H1 (cell line): ENCODE measurements at regions not wholly inside any gene's neighbourhood (a gene's known extent, or its start where the extent isn't known, plus 50 kb on each side); places are given as distances from the start of the nearest gene placed in this dataset.

ENCODE experiments used
- CTCF ChIA-PET: fragments of 300-600 bp; sonication (Branson Sonifier 250); formaldehyde crosslinking; loops from one replicate; lab custom pipeline; 2021; ENCODE audit not compliant: partially characterized antibody; lab: Charles Lee
- POLR2A ChIA-PET: fragments of 300-600 bp; sonication (Branson Sonifier 250); formaldehyde crosslinking; loops from one replicate; lab custom pipeline; 2021; ENCODE audit warnings: inconsistent platforms; ENCODE audit not compliant: partially characterized antibody; lab: Charles Lee
- DNase-seq, 2 experiments: peaks; one replicate each; pipeline versions ENCODE4 v3.0.0 to v3.0.0-alpha.2; 2010 to 2022; ENCODE audit warnings: low spot score in 2 of 2, low read depth in 1 of 2, mixed read lengths in 1 of 2
- FAIRE-seq: peaks from 2 replicates; lab custom pipeline; 2011; peaks lifted over from hg19 to GRCh38; lab: Jason Lieb, UNC
- H2AFZ ChIP-seq: 2 replicates; pipeline ENCODE4 v1.8.1; 2012; ENCODE audit warnings: low read length, inconsistent platforms
- H2AK5ac ChIP-seq: 2 replicates; pipeline ENCODE4 v1.6.1; 2013; ENCODE audit warnings: low read depth, low read length
- H2BK120ac ChIP-seq: replicated peaks from 2 replicates; pipeline ENCODE3; 2013; ENCODE audit warnings: low read depth, low read length, inconsistent platforms
- H2BK12ac ChIP-seq: 2 replicates; pipeline ENCODE4 v1.6.1; 2013; ENCODE audit warnings: low read depth, low read length
- H2BK15ac ChIP-seq: 2 replicates; pipeline ENCODE4 v1.6.1; 2013; ENCODE audit warnings: low read length
- H2BK20ac ChIP-seq: 2 replicates; pipeline ENCODE4 v1.6.1; 2013; ENCODE audit warnings: low read length
- H2BK5ac ChIP-seq: 2 replicates; pipeline ENCODE4 v1.6.1; 2013; ENCODE audit warnings: low read depth, low read length
- H3K14ac ChIP-seq: 2 replicates; pipeline ENCODE4 v1.6.1; 2013; ENCODE audit warnings: inconsistent platforms; ENCODE audit not compliant: insufficient read length
- H3K18ac ChIP-seq: 2 replicates; pipeline ENCODE4 v1.6.1; 2013; ENCODE audit warnings: low read length; ENCODE audit errors: extremely low read depth
- H3K23ac ChIP-seq: 2 replicates; pipeline ENCODE4 v1.6.1; 2013; ENCODE audit warnings: inconsistent platforms; ENCODE audit not compliant: insufficient read length
- H3K23me2 ChIP-seq: 2 replicates; pipeline ENCODE4 v1.6.1; 2013; ENCODE audit warnings: low read depth, low read length
- H3K27ac ChIP-seq: 2 replicates; pipeline ENCODE4 v1.6.1; 2011; ENCODE audit warnings: low read depth, low read length, inconsistent platforms
- H3K27me3 ChIP-seq, 4 experiments: replicated peaks in 1 of 4; 1 replicate in 1 of 4; 2 replicates in 3 of 4; pipeline versions ENCODE4 v1.6.1 to v1.8.1; 2011 to 2013; ENCODE audit warnings: low read length in 3 of 4, mild to moderate bottlenecking in 3 of 4, inconsistent platforms in 2 of 4, mixed read lengths in 2 of 4, moderate library complexity in 1 of 4; ENCODE audit not compliant: control insufficient read depth in 3 of 4, insufficient read depth in 3 of 4; ENCODE audit errors: extremely low read depth in 1 of 4
- H3K36me3 ChIP-seq, 4 experiments: 2 replicates each; pipeline versions ENCODE4 v1.6.1 to v1.8.1; 2011 to 2013; ENCODE audit warnings: mild to moderate bottlenecking in 4 of 4, low read length in 3 of 4, moderate library complexity in 2 of 4, control low read depth in 1 of 4, inconsistent platforms in 1 of 4; ENCODE audit not compliant: insufficient read depth in 4 of 4, control insufficient read depth in 2 of 4
- H3K4ac ChIP-seq: replicated peaks from 2 replicates; pipeline ENCODE3; 2013; ENCODE audit warnings: low read length, low read depth, mixed read lengths, inconsistent platforms; ENCODE audit not compliant: insufficient read length
- H3K4me1 ChIP-seq, 4 experiments: replicated peaks in 1 of 4; 1 replicate in 1 of 4; 2 replicates in 3 of 4; pipeline versions ENCODE4 v1.6.1 to v1.8.1; 2011 to 2013; ENCODE audit warnings: low read length in 3 of 4, inconsistent platforms in 2 of 4, mixed read lengths in 1 of 4; ENCODE audit not compliant: insufficient read depth in 4 of 4, control insufficient read depth in 3 of 4
- H3K4me2 ChIP-seq, 2 experiments: 2 replicates each; pipeline versions ENCODE4 v1.6.1 to v1.8.1; 2011 to 2013; ENCODE audit warnings: low read depth in 2 of 2, low read length in 2 of 2, control low read depth in 1 of 2, inconsistent platforms in 1 of 2, mild to moderate bottlenecking in 1 of 2; ENCODE audit not compliant: insufficient read depth in 1 of 2
- H3K4me3 ChIP-seq, 4 experiments: fragments of 200-600, 300-600 bp in 1 of 4; sonication (generic), shearing (Covaris generic), sonication (Bioruptor Twin) in 1 of 4; 2 replicates each; pipeline versions ENCODE4 v1.5.1 to v1.8.1; 2011 to 2016; ENCODE audit warnings: low read length in 4 of 4, low read depth in 3 of 4, control low read depth in 2 of 4, inconsistent platforms in 2 of 4, mild to moderate bottlenecking in 2 of 4, mixed read lengths in 1 of 4, moderate library complexity in 1 of 4; ENCODE audit not compliant: insufficient read depth in 2 of 4; ENCODE audit errors: extremely low read depth in 1 of 4
- H3K56ac ChIP-seq: replicated peaks from 2 replicates; pipeline ENCODE3; 2013; ENCODE audit warnings: low read depth, mild to moderate bottlenecking, mixed read lengths, low read length, inconsistent platforms; ENCODE audit not compliant: insufficient read length
- H3K79me1 ChIP-seq: 2 replicates; pipeline ENCODE4 v1.6.1; 2013; ENCODE audit warnings: low read depth, low read length, control low read depth
- H3K79me2 ChIP-seq, 2 experiments: 2 replicates each; pipeline versions ENCODE4 v1.6.1 to v1.8.1; 2012 to 2013; ENCODE audit warnings: low read length in 2 of 2, mild to moderate bottlenecking in 2 of 2, inconsistent platforms in 1 of 2; ENCODE audit not compliant: insufficient read depth in 2 of 2, control insufficient read depth in 1 of 2
- H3K9ac ChIP-seq, 4 experiments: replicated peaks in 1 of 4; 1 replicate in 1 of 4; 2 replicates in 3 of 4; pipeline versions ENCODE4 v1.6.1 to v1.8.1; 2011 to 2013; ENCODE audit warnings: low read depth in 3 of 4, low read length in 3 of 4, control low read depth in 2 of 4, mild to moderate bottlenecking in 2 of 4, moderate library complexity in 2 of 4, inconsistent platforms in 1 of 4; ENCODE audit errors: extremely low read depth in 1 of 4
- H3K9me3 ChIP-seq, 2 experiments: 2 replicates each; pipeline versions ENCODE4 v1.6.1 to v1.8.1; 2012 to 2013; ENCODE audit warnings: mild to moderate bottlenecking in 2 of 2, moderate library complexity in 2 of 2, control low read depth in 1 of 2, inconsistent platforms in 1 of 2, low read depth in 1 of 2, low read length in 1 of 2, mixed read lengths in 1 of 2; ENCODE audit not compliant: insufficient read depth in 2 of 2
- H4K20me1 ChIP-seq, 2 experiments: replicated peaks in 1 of 2; 2 replicates each; pipeline versions ENCODE3 to v1.8.1; 2011 to 2013; ENCODE audit warnings: inconsistent platforms in 2 of 2, low read length in 2 of 2, mild to moderate bottlenecking in 1 of 2; ENCODE audit not compliant: insufficient read depth in 2 of 2, control insufficient read depth in 1 of 2
- H4K5ac ChIP-seq: 2 replicates; pipeline ENCODE4 v1.6.1; 2013; ENCODE audit warnings: low read length, low read depth, mixed read lengths, inconsistent platforms; ENCODE audit not compliant: insufficient read length
- H4K8ac ChIP-seq: 2 replicates; pipeline ENCODE4 v1.8.0; 2013; ENCODE audit warnings: mild to moderate bottlenecking, moderate library complexity, low read length, inconsistent platforms; ENCODE audit not compliant: insufficient read depth; ENCODE audit errors: extremely low read depth
- H4K91ac ChIP-seq: replicated peaks from 2 replicates; pipeline ENCODE3; 2013; ENCODE audit warnings: low read length, mixed read lengths, inconsistent platforms; ENCODE audit not compliant: insufficient read length
- ASH2L ChIP-seq: fragments of 200-600, 300-600 bp; sonication (generic); IDR thresholded peaks from one replicate; pipeline ENCODE4 v1.7.1; 2017; ENCODE audit warnings: low read length
- EP300 ChIP-seq, 2 experiments: IDR thresholded peaks; 1 replicate in 1 of 2; 2 replicates in 1 of 2; pipeline ENCODE4 v1.6.1; 2011 to 2012; ENCODE audit warnings: low read depth in 2 of 2, low read length in 2 of 2, mild to moderate bottlenecking in 2 of 2, borderline replicate concordance in 1 of 2, inconsistent platforms in 1 of 2, moderate library complexity in 1 of 2
- EZH2 ChIP-seq: fragments of 200-600 bp; sonication (generic); IDR thresholded peaks from 2 replicates; pipeline ENCODE4 v1.7.1; 2012; ENCODE audit warnings: low read depth, mild to moderate bottlenecking, moderate library complexity, low read length, inconsistent platforms; ENCODE audit not compliant: severe bottlenecking
- GABPA ChIP-seq: IDR thresholded peaks from 2 replicates; pipeline ENCODE4 v1.6.1; 2011; ENCODE audit warnings: mild to moderate bottlenecking, low read length, moderate library complexity, borderline replicate concordance; ENCODE audit not compliant: insufficient read depth
- HDAC2 ChIP-seq, 2 experiments: fragments of 300-600 bp in 1 of 2; sonication (generic) in 1 of 2; IDR thresholded peaks; 2 replicates each; pipeline ENCODE4 v1.6.1; 2011 to 2012; ENCODE audit warnings: low read depth in 2 of 2, low read length in 2 of 2, mild to moderate bottlenecking in 2 of 2, moderate library complexity in 2 of 2, borderline replicate concordance in 1 of 2, inconsistent platforms in 1 of 2
- SIX5 ChIP-seq: IDR thresholded peaks from 2 replicates; pipeline ENCODE4 v1.6.1; 2011; ENCODE audit warnings: mild to moderate bottlenecking, low read depth, low read length
- SP2 ChIP-seq: IDR thresholded peaks from 2 replicates; pipeline ENCODE4 v1.6.1; 2012; ENCODE audit warnings: mild to moderate bottlenecking, low read length, inconsistent platforms
- SUZ12 ChIP-seq: fragments of 200-600 bp; sonication (generic); IDR thresholded peaks from 2 replicates; pipeline ENCODE4 v1.6.1; 2012; ENCODE audit warnings: mild to moderate bottlenecking, inconsistent platforms, low read length, moderate library complexity, mixed read lengths
- ZNF274 ChIP-seq: IDR thresholded peaks from 2 replicates; pipeline ENCODE4 v1.7.0; 2012; ENCODE audit warnings: low read length, borderline replicate concordance; ENCODE audit errors: extremely low read depth
- WGBS, 2 experiments: shearing (Covaris generic) in 1 of 2; methylation state at CpG; one replicate each; pipeline versions ENCODE4 v1.1.6 to v1.1.7; 2013 to 2015; ENCODE audit warnings: low lambda C conversion rate in 2 of 2, mixed read lengths in 2 of 2, inconsistent platforms in 1 of 2, low coverage in 1 of 2, missing lambda C conversion rate in 1 of 2; ENCODE audit not compliant: insufficient replicate concordance in 2 of 2, insufficient coverage in 1 of 2, insufficient read length in 1 of 2; ENCODE audit errors: extremely low coverage in 1 of 2, missing lambda C conversion rate in 1 of 2; 5-methylcytosine and 5-hydroxymethylcytosine counted together
- TF ChIP-seq, protein P1 (sequence below): IDR thresholded peaks from 2 replicates; pipeline ENCODE4 v1.6.1; 2012; ENCODE audit warnings: inconsistent platforms
- TF ChIP-seq, protein P2 (sequence below), 3 experiments: IDR thresholded peaks; 1 replicate in 2 of 3; 2 replicates in 1 of 3; pipeline versions ENCODE4 v1.5.1 to v1.6.1; 2011; ENCODE audit warnings: low read length in 3 of 3, mild to moderate bottlenecking in 3 of 3, inconsistent platforms in 2 of 3, low read depth in 1 of 3, moderate library complexity in 1 of 3; ENCODE audit not compliant: insufficient read depth in 1 of 3; ENCODE audit errors: control extremely low read depth in 1 of 3

DNA sequence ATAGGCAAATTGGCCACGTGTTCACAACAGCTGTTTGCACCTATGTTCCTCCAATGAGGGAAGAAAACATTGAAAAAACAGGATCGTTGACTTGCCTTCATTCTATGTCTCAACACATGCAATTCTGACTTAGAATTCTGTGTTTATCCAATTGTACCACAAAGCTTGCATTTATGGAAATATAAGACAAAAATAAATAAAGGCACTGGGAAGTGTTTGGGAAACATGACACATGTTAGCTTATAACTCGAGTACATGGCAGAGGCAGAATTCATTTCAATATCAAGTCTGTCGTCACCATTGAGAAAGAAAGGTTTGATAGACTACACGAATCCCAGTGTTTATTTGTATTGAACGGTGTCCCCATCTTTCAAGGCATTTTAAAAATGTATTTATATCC is 291.2 kb downstream of the AHR start:
- Histone ChIP-seq H3K79me2 (no peaks in the 10 kb centered on the region), H2BK12ac (no peak overlapping the region), H4K20me1 (no peaks in the 10 kb centered on the region), H3K56ac (no peak overlapping the region), H3K36me3 (no peaks in the 10 kb centered on the region), H3K79me1 (no peaks in the 10 kb centered on the region), H3K23ac (no peak overlapping the region), H2BK20ac (no peak overlapping the region), H3K9ac (no peak overlapping the region), H2BK120ac (no peak overlapping the region), H3K23me2 (no peaks in the 10 kb centered on the region; the same call in 1 of the 2 replicates), H4K91ac (no peak overlapping the region), H3K4me1 (no peaks in the 10 kb centered on the region), H2AFZ (no peak overlapping the region), H2BK5ac (no peak overlapping the region), H4K5ac (no peak overlapping the region), H3K27me3 (no peaks in the 10 kb centered on the region), H2BK15ac (no peak overlapping the region), H3K9me3 (no peaks in the 10 kb centered on the region), H2AK5ac (no peak overlapping the region), H3K27ac (no peak overlapping the region), H3K14ac (no peak overlapping the region), H3K4me2 (no peak overlapping the region), H3K4me3 (no peak overlapping the region)
- no peak for DNase-seq
- FAIRE-seq = no peak
- TF ChIP-seq GABPA (no peak), HDAC2 (IDR thresholded peaks at IDR 0.05; ENCODE audit: borderline replicate concordance in 1 of 2, low read depth in 2 of 2, low read length in 2 of 2) (no peak), SUZ12 (no peak), EZH2 (no peak), ASH2L (no peak), SIX5 (no peak), ZNF274 (no peak), EP300 (IDR thresholded peaks at IDR 0.05; ENCODE audit: borderline replicate concordance in 1 of 2, low read depth in 2 of 2, low read length in 2 of 2) (no peak), SP2 (no peak)
- TF ChIP-seq, protein P1, sequence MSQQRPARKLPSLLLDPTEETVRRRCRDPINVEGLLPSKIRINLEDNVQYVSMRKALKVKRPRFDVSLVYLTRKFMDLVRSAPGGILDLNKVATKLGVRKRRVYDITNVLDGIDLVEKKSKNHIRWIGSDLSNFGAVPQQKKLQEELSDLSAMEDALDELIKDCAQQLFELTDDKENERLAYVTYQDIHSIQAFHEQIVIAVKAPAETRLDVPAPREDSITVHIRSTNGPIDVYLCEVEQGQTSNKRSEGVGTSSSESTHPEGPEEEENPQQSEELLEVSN = no peak
- TF ChIP-seq, protein P2, sequence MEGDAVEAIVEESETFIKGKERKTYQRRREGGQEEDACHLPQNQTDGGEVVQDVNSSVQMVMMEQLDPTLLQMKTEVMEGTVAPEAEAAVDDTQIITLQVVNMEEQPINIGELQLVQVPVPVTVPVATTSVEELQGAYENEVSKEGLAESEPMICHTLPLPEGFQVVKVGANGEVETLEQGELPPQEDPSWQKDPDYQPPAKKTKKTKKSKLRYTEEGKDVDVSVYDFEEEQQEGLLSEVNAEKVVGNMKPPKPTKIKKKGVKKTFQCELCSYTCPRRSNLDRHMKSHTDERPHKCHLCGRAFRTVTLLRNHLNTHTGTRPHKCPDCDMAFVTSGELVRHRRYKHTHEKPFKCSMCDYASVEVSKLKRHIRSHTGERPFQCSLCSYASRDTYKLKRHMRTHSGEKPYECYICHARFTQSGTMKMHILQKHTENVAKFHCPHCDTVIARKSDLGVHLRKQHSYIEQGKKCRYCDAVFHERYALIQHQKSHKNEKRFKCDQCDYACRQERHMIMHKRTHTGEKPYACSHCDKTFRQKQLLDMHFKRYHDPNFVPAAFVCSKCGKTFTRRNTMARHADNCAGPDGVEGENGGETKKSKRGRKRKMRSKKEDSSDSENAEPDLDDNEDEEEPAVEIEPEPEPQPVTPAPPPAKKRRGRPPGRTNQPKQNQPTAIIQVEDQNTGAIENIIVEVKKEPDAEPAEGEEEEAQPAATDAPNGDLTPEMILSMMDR (IDR thresholded peaks at IDR 0.05; ENCODE audit: control extremely low read depth in 1 of 3, insufficient read depth in 1 of 3, low read depth in 1 of 3, low read length in 3 of 3) = no peak
- TF ChIP-seq, all 59 proteins: peak for 0
- Histone ChIP-seq H3K4ac (no peak overlapping the region), H3K18ac (no peak overlapping the region), H4K8ac (no peak overlapping the region)
- WGBS, 2 experiments = 83% methylated on average over 6 of the region's 6 CpGs; no CpG with 5 or more reads in 1 of the 2 experiments
- ChIA-PET POLR2A (no interaction called here), CTCF (interaction anchor here (0.8 kb wide), 1 partner anchor 12 kb away, joined by 3 read pairs; no protein-coding TSS in a partner anchor)
